ENCODE measurements at regions not wholly inside any gene's neighbourhood (a gene's known extent, or its start where the extent isn't known, plus 50 kb on each side); places are given as distances from the start of the nearest gene placed in this dataset.

DNA sequence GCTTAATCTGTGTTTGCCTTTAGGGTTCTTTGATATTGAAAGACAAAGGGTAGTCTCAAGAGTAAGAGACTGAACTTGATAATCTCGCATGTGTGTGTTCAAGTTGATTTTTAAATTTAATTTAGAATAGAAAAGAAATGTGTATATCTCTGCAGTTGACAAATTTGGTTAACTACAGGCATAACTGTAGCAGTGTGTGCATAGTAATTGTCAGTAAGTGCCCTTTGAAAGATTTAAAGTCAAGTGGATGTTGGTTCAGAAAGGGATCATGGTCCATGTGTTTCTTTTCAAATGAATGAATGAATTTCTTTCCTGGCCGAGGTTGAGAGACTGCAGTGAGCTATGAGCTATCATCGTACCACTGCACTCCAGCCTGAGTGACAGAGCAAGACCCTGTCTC lies 49.9 kb upstream of the DYRK2 start:
- TF ChIP-seq, protein P1, sequence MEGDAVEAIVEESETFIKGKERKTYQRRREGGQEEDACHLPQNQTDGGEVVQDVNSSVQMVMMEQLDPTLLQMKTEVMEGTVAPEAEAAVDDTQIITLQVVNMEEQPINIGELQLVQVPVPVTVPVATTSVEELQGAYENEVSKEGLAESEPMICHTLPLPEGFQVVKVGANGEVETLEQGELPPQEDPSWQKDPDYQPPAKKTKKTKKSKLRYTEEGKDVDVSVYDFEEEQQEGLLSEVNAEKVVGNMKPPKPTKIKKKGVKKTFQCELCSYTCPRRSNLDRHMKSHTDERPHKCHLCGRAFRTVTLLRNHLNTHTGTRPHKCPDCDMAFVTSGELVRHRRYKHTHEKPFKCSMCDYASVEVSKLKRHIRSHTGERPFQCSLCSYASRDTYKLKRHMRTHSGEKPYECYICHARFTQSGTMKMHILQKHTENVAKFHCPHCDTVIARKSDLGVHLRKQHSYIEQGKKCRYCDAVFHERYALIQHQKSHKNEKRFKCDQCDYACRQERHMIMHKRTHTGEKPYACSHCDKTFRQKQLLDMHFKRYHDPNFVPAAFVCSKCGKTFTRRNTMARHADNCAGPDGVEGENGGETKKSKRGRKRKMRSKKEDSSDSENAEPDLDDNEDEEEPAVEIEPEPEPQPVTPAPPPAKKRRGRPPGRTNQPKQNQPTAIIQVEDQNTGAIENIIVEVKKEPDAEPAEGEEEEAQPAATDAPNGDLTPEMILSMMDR (conservative IDR thresholded peaks at IDR 0.05; ENCODE audit: low read depth, low read length): no peak
- TF ChIP-seq POLR2A (IDR thresholded peaks at IDR 0.05; ENCODE audit: low read depth, low read length) (no peak), RAD21 (IDR thresholded peaks at IDR 0.05; ENCODE audit: low read length) (no peak), RFX5 (IDR thresholded peaks at IDR 0.05; ENCODE audit: low read depth, low read length) (no peak)
- TF ChIP-seq, protein P2, sequence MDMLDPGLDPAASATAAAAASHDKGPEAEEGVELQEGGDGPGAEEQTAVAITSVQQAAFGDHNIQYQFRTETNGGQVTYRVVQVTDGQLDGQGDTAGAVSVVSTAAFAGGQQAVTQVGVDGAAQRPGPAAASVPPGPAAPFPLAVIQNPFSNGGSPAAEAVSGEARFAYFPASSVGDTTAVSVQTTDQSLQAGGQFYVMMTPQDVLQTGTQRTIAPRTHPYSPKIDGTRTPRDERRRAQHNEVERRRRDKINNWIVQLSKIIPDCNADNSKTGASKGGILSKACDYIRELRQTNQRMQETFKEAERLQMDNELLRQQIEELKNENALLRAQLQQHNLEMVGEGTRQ (IDR thresholded peaks at IDR 0.05; ENCODE audit: low read depth, low read length): no peak
- TF ChIP-seq, protein P3, sequence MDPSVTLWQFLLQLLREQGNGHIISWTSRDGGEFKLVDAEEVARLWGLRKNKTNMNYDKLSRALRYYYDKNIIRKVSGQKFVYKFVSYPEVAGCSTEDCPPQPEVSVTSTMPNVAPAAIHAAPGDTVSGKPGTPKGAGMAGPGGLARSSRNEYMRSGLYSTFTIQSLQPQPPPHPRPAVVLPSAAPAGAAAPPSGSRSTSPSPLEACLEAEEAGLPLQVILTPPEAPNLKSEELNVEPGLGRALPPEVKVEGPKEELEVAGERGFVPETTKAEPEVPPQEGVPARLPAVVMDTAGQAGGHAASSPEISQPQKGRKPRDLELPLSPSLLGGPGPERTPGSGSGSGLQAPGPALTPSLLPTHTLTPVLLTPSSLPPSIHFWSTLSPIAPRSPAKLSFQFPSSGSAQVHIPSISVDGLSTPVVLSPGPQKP (IDR thresholded peaks at IDR 0.05; ENCODE audit: borderline replicate concordance, low read depth, low read length): no peak
